PC-9 (cell line): ENCODE measurements at regions not wholly inside any gene's neighbourhood (a gene's known extent, or its start where the extent isn't known, plus 50 kb on each side); places are given as distances from the start of the nearest gene placed in this dataset.

Experiments
- BruUV-seq: library from RNA; stranded (reverse); fragments of 400-500 nt; replicated peaks from 2 replicates; lab custom pipeline; 2021; lab: Mats Ljungman, UMichigan
- CTCF ChIA-PET: fragments of 300-600 bp; sonication (Branson Sonifier 250); formaldehyde crosslinking; loops from one replicate; lab custom pipeline; 2022; ENCODE audit warnings: antibody characterized with exemption; lab: Charles Lee
- POLR2A ChIA-PET: fragments of 300-600 bp; sonication (Branson Sonifier 250); formaldehyde crosslinking; loops from one replicate; lab custom pipeline; 2022; ENCODE audit warnings: antibody characterized with exemption; ENCODE audit not compliant: unreplicated experiment; lab: Charles Lee
- DNase-seq, 2 experiments: peaks; one replicate each; pipeline versions ENCODE4 v3.0.0 to v3.0.0-alpha.2; 2015 to 2022; ENCODE audit warnings: mixed read lengths in 1 of 2
- H2AFZ ChIP-seq: fragments of 200-600 bp; sonication (generic); 2 replicates; pipeline ENCODE4 v1.8.1; 2017; ENCODE audit warnings: antibody characterized with exemption
- H3F3A ChIP-seq: fragments of 200-600 bp; sonication (generic); 2 replicates; pipeline ENCODE4 v1.8.1; 2017; ENCODE audit warnings: antibody characterized with exemption, mild to moderate bottlenecking, low read depth; ENCODE audit not compliant: insufficient read depth
- H3K27ac ChIP-seq: fragments of 200-600 bp; sonication (generic); 2 replicates; pipeline ENCODE4 v1.6.1; 2016; ENCODE audit warnings: mixed run types
- H3K27me3 ChIP-seq: fragments of 200-600 bp; sonication (generic); 2 replicates; pipeline ENCODE4 v1.6.1; 2016; ENCODE audit warnings: low read depth, mixed run types; ENCODE audit not compliant: insufficient read depth
- H3K36me3 ChIP-seq: fragments of 200-600 bp; sonication (generic); 2 replicates; pipeline ENCODE4 v1.6.1; 2016; ENCODE audit warnings: low read depth, mixed run types
- H3K4me1 ChIP-seq: fragments of 200-600 bp; sonication (generic); replicated peaks from 2 replicates; pipeline ENCODE4 v1.6.1; 2016; ENCODE audit warnings: mixed run types; ENCODE audit not compliant: insufficient read depth
- H3K4me2 ChIP-seq: fragments of 200-600 bp; sonication (generic); 2 replicates; pipeline ENCODE4 v1.6.1; 2017; ENCODE audit warnings: mixed run types
- H3K4me3 ChIP-seq: fragments of 200-600 bp; sonication (generic); 2 replicates; pipeline ENCODE4 v1.6.1; 2016; ENCODE audit warnings: mixed run types
- H3K79me2 ChIP-seq: fragments of 200-600 bp; sonication (generic); 2 replicates; pipeline ENCODE4 v1.6.1; 2017; ENCODE audit warnings: low read depth, mixed run types
- H3K9me2 ChIP-seq: fragments of 200-600 bp; sonication (generic); 2 replicates; pipeline ENCODE4 v1.8.1; 2017; ENCODE audit warnings: mild to moderate bottlenecking; ENCODE audit not compliant: insufficient read depth
- H3K9me3 ChIP-seq: fragments of 200-600 bp; sonication (generic); 2 replicates; pipeline ENCODE4 v1.8.1; 2016; ENCODE audit warnings: low read depth; ENCODE audit not compliant: insufficient read depth
- H4K20me1 ChIP-seq: fragments of 200-600 bp; sonication (generic); 2 replicates; pipeline ENCODE4 v1.8.1; 2017; ENCODE audit not compliant: insufficient read depth
- EZH2 ChIP-seq: fragments of 200-600 bp; sonication (generic); IDR thresholded peaks from 2 replicates; pipeline ENCODE4 v1.8.0; 2017; ENCODE audit warnings: antibody characterized with exemption, low read depth
- intact Hi-C: fragments of 100-400 bp; cut with micrococcal nuclease; formaldehyde crosslinking; loops from one replicate; pipeline ENCODE4 v1.10.0; 2022; ENCODE audit not compliant: unreplicated experiment
- TF ChIP-seq, protein P1 (sequence below): fragments of 200-600 bp; sonication (generic); conservative IDR thresholded peaks from 2 replicates; pipeline ENCODE4 v1.6.1; 2017; ENCODE audit warnings: mixed run types, antibody characterized with exemption, mild to moderate bottlenecking, moderate library complexity

DNA sequence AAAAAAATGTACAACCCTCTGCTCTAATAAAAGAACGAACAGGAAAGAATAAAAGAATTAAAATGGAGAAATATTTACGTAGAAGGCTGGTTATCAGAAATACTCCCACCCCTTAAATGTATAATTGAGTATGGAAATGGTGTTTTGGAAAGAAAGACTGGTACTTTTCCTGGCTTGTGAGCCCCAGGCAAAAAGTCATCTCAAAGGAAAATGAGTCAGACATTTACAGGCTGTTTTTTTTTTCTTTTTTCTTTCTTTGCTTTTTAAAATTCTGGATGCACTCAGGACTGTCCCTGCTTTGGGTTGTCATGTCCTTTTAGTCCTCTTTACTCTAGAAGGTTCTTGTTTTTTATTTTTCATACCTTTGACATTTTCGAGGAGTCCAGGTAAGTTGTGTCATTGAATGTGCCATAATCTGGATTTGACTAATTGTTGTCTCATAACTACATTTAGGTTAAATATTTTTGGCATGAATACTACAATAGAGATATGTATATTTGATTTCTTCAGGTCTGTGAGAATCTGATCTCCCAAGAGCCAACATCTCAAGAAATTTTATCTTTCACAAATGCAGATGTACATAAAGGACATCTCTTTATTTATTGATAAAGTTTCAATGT lies 313.0 kb upstream of the GLI3 start:
- Histone ChIP-seq H2AFZ (no peak overlapping the region), H4K20me1 (no peaks in the 10 kb centered on the region), H3K9me2 (no peaks in the 10 kb centered on the region), H3K4me2 (no peak overlapping the region), H3K4me1 (no peaks in the 10 kb centered on the region), H3K27ac (no peak overlapping the region), H3K9me3 (peaks cover 4% of the 10 kb centered on the region; the same call in 1 of the 2 replicates), H3F3A (no peaks in the 10 kb centered on the region), H3K4me3 (no peak overlapping the region), H3K36me3 (no peaks in the 10 kb centered on the region), H3K79me2 (no peaks in the 10 kb centered on the region), H3K27me3 (no peaks in the 10 kb centered on the region)
- TF ChIP-seq, protein P1, sequence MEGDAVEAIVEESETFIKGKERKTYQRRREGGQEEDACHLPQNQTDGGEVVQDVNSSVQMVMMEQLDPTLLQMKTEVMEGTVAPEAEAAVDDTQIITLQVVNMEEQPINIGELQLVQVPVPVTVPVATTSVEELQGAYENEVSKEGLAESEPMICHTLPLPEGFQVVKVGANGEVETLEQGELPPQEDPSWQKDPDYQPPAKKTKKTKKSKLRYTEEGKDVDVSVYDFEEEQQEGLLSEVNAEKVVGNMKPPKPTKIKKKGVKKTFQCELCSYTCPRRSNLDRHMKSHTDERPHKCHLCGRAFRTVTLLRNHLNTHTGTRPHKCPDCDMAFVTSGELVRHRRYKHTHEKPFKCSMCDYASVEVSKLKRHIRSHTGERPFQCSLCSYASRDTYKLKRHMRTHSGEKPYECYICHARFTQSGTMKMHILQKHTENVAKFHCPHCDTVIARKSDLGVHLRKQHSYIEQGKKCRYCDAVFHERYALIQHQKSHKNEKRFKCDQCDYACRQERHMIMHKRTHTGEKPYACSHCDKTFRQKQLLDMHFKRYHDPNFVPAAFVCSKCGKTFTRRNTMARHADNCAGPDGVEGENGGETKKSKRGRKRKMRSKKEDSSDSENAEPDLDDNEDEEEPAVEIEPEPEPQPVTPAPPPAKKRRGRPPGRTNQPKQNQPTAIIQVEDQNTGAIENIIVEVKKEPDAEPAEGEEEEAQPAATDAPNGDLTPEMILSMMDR = no peak
- TF ChIP-seq EZH2 = no peak
- BruUV-seq = no TSS peak
- intact Hi-C loops = no loop called here
- ChIA-PET POLR2A (no interaction called here), CTCF (no interaction called here)
- no peak for DNase-seq

DNA sequence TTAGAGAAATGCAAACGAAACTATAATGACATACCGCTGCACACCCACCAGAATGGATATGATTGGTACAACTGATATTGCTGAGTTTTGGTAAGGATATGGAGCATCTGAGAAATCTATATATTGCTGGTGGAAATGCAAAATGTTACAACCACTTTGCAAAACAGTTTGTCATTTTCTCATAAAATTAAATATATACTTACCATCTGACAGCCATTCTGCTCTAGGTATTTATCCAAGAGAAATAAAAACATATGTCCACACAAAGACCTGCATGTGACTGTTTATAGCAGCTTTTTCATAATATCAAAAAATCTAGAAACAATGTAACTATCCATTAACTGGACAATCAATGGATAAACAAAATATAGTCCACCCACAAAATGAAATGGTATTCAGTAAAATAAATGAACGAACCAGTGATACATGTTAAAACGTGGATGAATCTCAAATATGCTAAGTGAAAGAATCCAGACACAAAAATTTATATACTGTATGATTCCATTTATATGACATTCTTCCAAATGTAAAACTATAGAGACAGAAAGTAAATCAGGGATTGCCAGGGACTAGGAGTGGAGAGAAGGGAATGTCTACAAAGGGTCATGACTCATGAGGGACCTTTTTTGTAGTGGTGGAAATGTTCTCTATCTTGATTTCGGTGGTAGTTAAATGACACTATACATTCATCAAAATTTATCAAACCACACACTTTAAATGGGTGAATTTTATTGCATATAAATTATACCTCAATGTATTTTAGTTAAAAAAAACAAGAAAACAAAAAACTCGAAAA lies 312.0 kb upstream of the GLI3 start:
- Histone ChIP-seq H3K27ac (no peak overlapping the region), H3K36me3 (no peaks in the 10 kb centered on the region), H3K9me2 (no peaks in the 10 kb centered on the region), H3K4me1 (no peaks in the 10 kb centered on the region), H3K4me2 (no peak overlapping the region), H4K20me1 (no peaks in the 10 kb centered on the region), H3K9me3 (peaks cover 4% of the 10 kb centered on the region; the same call in 1 of the 2 replicates), H2AFZ (no peak overlapping the region), H3K27me3 (no peaks in the 10 kb centered on the region), H3K79me2 (no peaks in the 10 kb centered on the region), H3K4me3 (no peak overlapping the region), H3F3A (no peaks in the 10 kb centered on the region)
- no TSS peak for BruUV-seq
- DNase-seq = no peak
- TF ChIP-seq, protein P1 = no peak
- TF ChIP-seq EZH2 = no peak
- ChIA-PET CTCF (no interaction called here), POLR2A (no interaction called here)
- intact Hi-C loops = no loop called here

DNA sequence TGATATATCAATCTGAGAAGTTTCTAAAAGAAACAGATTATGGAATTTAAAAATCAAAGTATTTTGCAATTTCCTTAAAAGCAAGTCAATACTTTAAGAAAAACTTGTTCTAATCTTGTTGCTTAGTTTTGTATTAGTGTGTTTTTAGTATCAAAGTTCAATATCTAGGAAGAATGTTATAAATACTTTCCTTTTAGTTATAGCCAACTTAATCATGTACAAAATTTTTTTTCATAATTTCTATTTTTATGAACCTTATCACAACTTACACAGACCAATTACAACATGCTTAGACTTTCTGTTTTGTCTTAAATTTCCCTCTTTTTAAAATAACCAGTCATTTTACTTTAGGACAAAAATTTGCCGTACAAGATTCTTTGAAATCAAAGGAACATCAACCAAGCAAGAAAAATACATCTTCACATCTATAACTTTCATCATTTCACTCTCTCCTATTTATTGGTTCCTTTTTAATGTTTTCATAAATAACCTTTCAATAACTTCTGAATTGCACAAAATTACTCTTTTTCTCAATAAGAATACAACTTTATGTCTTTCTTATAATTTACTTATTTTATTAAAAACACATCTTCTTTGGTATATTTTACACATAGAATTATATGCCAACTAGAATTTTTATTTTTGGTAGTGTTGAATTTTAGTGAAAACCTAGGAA lies 308.2 kb upstream of the GLI3 start:
- no peak for DNase-seq
- H3K9me3 ChIP-seq = peaks cover 4% of the 10 kb centered on the region; the same call in 1 of the 2 replicates
- BruUV-seq = no TSS peak
- no peaks in the 10 kb centered on the region for H3K4me1 ChIP-seq
- no peak overlapping the region for H3K27ac ChIP-seq
- ChIA-PET POLR2A (no interaction called here), CTCF (no interaction called here)
- H3K4me2 ChIP-seq = no peak overlapping the region
- no peaks in the 10 kb centered on the region for H3K36me3 ChIP-seq
- intact Hi-C loops = no loop called here
- H2AFZ ChIP-seq = no peak overlapping the region
- no peaks in the 10 kb centered on the region for H3F3A ChIP-seq
- no peaks in the 10 kb centered on the region for H3K27me3 ChIP-seq
- H3K9me2 ChIP-seq = no peaks in the 10 kb centered on the region
- H4K20me1 ChIP-seq = no peaks in the 10 kb centered on the region
- no peaks in the 10 kb centered on the region for H3K79me2 ChIP-seq
- TF ChIP-seq, protein P1 = no peak
- no peak for TF ChIP-seq EZH2
- no peak overlapping the region for H3K4me3 ChIP-seq
